MM.1S (cell line): ENCODE measurements at regions not wholly inside any gene's neighbourhood (a gene's known extent, or its start where the extent isn't known, plus 50 kb on each side); places are given as distances from the start of the nearest gene placed in this dataset.

Experiments used
- DNase-seq: peaks from one replicate; pipeline ENCODE4 v3.0.0-alpha.2; 2015
- H2AFZ ChIP-seq: fragments of 300-600 bp; sonication (generic); 2 replicates; pipeline ENCODE4 v1.6.0; 2016; ENCODE audit warnings: antibody characterized with exemption, low read length
- H3F3A ChIP-seq: fragments of 300-600 bp; sonication (generic); 2 replicates; pipeline ENCODE4 v1.6.1; 2016; ENCODE audit warnings: mild to moderate bottlenecking, antibody characterized with exemption, low read length, moderate library complexity, mixed read lengths; ENCODE audit not compliant: insufficient read depth
- H3K27ac ChIP-seq: fragments of 300-600 bp; sonication (generic); 2 replicates; pipeline ENCODE4 v1.5.1; 2016; ENCODE audit warnings: mild to moderate bottlenecking, low read length
- H3K27me3 ChIP-seq: fragments of 300-600 bp; sonication (generic); replicated peaks from 2 replicates; pipeline ENCODE4 v1.6.0; 2016; ENCODE audit warnings: low read length; ENCODE audit not compliant: insufficient read depth
- H3K36me3 ChIP-seq: fragments of 300-600 bp; sonication (generic); replicated peaks from 2 replicates; pipeline ENCODE4 v1.6.1; 2016; ENCODE audit warnings: mild to moderate bottlenecking, low read length, mixed read lengths; ENCODE audit not compliant: insufficient read depth
- H3K4me1 ChIP-seq: fragments of 300-600 bp; sonication (generic); 2 replicates; pipeline ENCODE4 v1.6.1; 2016; ENCODE audit warnings: low read length, mixed read lengths
- H3K4me2 ChIP-seq: fragments of 300-600 bp; sonication (generic); 2 replicates; pipeline ENCODE4 v1.6.0; 2016; ENCODE audit warnings: low read depth, low read length
- H3K4me3 ChIP-seq: fragments of 300-600 bp; sonication (generic); 2 replicates; pipeline ENCODE4 v1.5.1; 2016; ENCODE audit warnings: low read length, mixed read lengths
- H3K79me2 ChIP-seq: fragments of 300-600 bp; sonication (generic); 2 replicates; pipeline ENCODE4 v1.6.1; 2016; ENCODE audit warnings: mixed run types, low read length, mixed read lengths
- H3K9ac ChIP-seq: fragments of 300-600 bp; sonication (generic); 2 replicates; pipeline ENCODE4 v1.6.1; 2016; ENCODE audit warnings: low read length, mixed read lengths
- H3K9me2 ChIP-seq: fragments of 300-600 bp; sonication (generic); replicated peaks from 2 replicates; pipeline ENCODE4 v1.6.1; 2016; ENCODE audit warnings: mild to moderate bottlenecking, low read length, mixed read lengths; ENCODE audit not compliant: insufficient read depth
- H3K9me3 ChIP-seq: fragments of 300-600 bp; sonication (generic); replicated peaks from 2 replicates; pipeline ENCODE4 v1.6.1; 2016; ENCODE audit warnings: mild to moderate bottlenecking, low read length, mixed read lengths; ENCODE audit not compliant: insufficient read depth
- H4K20me1 ChIP-seq: fragments of 300-600 bp; sonication (generic); 2 replicates; pipeline ENCODE4 v1.6.1; 2016; ENCODE audit warnings: mild to moderate bottlenecking, low read length, moderate library complexity, mixed read lengths; ENCODE audit not compliant: insufficient read depth
- CTCF ChIP-seq: fragments of 300-600 bp; sonication (generic); IDR thresholded peaks from 2 replicates; pipeline ENCODE4 v1.5.1; 2016; ENCODE audit warnings: antibody characterized with exemption, low read length, mixed read lengths
- EZH2 ChIP-seq: fragments of 300-600 bp; sonication (generic); optimal IDR thresholded peaks from 2 replicates; pipeline ENCODE3; 2017; ENCODE audit warnings: low read depth, mild to moderate bottlenecking, antibody characterized with exemption, low read length, mixed read lengths
- EZH2phosphoT487 ChIP-seq: fragments of 300-600 bp; sonication (generic); IDR thresholded peaks from 2 replicates; pipeline ENCODE4 v1.6.1; 2018; ENCODE audit warnings: antibody characterized with exemption, low read length

GRCh38 chr10:3723766-3724165 lies 61.2 kb downstream of the KLF6 start:
- Histone ChIP-seq H3F3A (no peaks in the 10 kb centered on the region), H3K27ac (no peak overlapping the region)
- TF ChIP-seq EZH2, result no peak
- no peak for TF ChIP-seq EZH2phosphoT487
- TF ChIP-seq CTCF, result no peak

DNA sequence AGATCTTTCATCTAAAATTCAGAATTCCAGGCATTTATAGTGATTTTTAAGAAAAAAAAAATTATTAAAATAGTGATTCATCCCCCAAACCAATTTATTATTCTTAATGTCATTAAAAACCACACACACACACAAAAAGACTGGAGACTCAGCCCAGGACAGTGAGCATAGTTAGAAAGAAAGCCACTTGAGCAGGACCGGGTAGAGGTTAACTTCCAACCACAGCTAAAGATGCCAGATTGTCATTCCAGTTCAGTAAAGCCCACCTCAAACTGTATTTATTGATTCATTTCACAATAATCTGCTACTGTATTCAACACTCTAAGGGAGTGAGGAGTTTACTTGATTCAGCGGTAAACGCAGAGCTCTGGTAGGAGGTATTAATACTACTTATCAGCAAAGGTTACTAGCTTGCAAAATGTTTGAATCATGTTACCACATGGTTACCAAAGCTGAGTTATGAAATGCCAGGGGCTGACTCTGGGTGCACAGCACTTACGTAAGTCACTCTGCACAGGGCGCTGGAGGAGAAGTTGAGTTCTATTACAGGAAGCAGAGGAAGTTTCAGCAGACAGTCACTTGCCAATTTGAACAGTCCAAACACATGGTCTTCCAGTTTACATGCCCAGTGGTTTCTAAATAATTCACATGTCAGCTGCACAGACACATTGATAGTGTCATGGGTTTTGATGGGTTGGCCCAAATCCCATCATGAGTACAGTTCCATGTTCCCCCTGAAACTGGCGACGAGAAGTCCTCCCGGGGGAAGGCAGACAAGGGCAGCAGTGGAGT lies 64.6 kb downstream of the KLF6 start:
- no peak for TF ChIP-seq EZH2
- TF ChIP-seq CTCF, result no peak
- no peak for TF ChIP-seq EZH2phosphoT487
- H4K20me1 ChIP-seq, result no peaks in the 10 kb centered on the region
- H2AFZ ChIP-seq, result no peak overlapping the region
- H3K79me2 ChIP-seq, result no peaks in the 10 kb centered on the region
- H3K9me2 ChIP-seq, result no peaks in the 10 kb centered on the region
- no peak overlapping the region for H3K27ac ChIP-seq
- no peak overlapping the region for H3K4me2 ChIP-seq
- H3K9ac ChIP-seq, result no peak overlapping the region
- H3K4me3 ChIP-seq, result no peak overlapping the region
- H3K9me3 ChIP-seq, result no peaks in the 10 kb centered on the region
- no peak for DNase-seq
- no peaks in the 10 kb centered on the region for H3K4me1 ChIP-seq
- H3K27me3 ChIP-seq, result no peaks in the 10 kb centered on the region
- H3F3A ChIP-seq, result no peaks in the 10 kb centered on the region
- H3K36me3 ChIP-seq, result no peaks in the 10 kb centered on the region

More at GRCh38 chr10:3723766-3724165, 61.2 kb downstream of the KLF6 start:
- no peaks in the 10 kb centered on the region for H3K4me1 ChIP-seq
- H3K9me3 ChIP-seq, result no peaks in the 10 kb centered on the region
- no peaks in the 10 kb centered on the region for H3K36me3 ChIP-seq
- no peaks in the 10 kb centered on the region for H3K9me2 ChIP-seq
- no peaks in the 10 kb centered on the region for H3K79me2 ChIP-seq
- H3K27me3 ChIP-seq, result no peaks in the 10 kb centered on the region
- no peak overlapping the region for H3K4me2 ChIP-seq
- DNase-seq, result no peak
- no peaks in the 10 kb centered on the region for H4K20me1 ChIP-seq
- no peak overlapping the region for H2AFZ ChIP-seq
- no peak overlapping the region for H3K4me3 ChIP-seq
- no peak overlapping the region for H3K9ac ChIP-seq

DNA sequence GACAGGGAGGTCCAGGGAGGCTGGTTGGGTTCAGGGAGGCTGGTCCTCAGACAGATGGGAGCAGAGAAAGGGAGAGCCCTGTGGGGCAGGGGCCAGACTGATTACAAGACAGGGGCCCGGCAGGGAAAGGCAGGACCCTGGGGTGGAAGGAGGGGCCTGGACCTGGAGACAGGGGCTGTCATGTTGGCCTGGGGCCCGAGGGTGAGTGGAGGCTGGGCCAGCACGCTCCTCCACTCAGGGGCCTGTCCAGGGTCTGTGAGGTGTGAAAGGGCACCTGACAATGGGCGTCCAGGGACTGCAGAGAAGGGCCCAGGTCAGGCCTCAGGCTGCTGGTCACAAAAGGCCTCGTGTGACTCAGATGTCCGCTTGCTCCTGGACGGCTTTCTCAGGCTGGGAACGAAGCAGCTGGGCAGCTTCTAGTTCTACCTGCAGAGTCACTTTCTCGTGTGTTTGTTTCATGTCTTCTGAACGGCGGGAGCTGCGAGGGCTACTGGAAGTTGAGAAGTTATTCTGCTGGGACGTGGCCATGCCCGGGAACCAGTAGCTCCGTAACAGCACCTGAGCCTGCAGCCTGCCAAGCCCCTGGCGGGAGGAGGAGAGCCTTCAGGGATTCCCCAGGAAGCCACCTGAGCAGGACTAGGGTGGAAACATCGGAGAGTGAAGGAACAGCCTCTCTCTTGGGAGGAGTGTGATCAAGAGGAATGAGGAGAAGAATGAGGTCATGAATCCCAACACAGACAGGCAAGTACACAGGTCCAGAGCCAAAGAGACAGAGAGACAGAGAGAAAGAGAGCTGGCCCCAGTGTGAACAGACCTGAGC lies 65.8 kb downstream of the KLF6 start:
- no peaks in the 10 kb centered on the region for H3K36me3 ChIP-seq
- H3K79me2 ChIP-seq, result no peaks in the 10 kb centered on the region
- no peaks in the 10 kb centered on the region for H3K27me3 ChIP-seq
- H3K9ac ChIP-seq, result no peak overlapping the region
- H2AFZ ChIP-seq, result no peak overlapping the region
- H3K4me2 ChIP-seq, result no peak overlapping the region
- no peak overlapping the region for H3K4me3 ChIP-seq
- H4K20me1 ChIP-seq, result no peaks in the 10 kb centered on the region
- H3F3A ChIP-seq, result no peaks in the 10 kb centered on the region
- H3K4me1 ChIP-seq, result no peaks in the 10 kb centered on the region
- H3K9me3 ChIP-seq, result no peaks in the 10 kb centered on the region
- no peaks in the 10 kb centered on the region for H3K9me2 ChIP-seq
- DNase-seq, result no peak
- TF ChIP-seq CTCF (no peak), EZH2 (no peak), EZH2phosphoT487 (no peak)
- H3K27ac ChIP-seq, result no peak overlapping the region
